Caco-2 (cell line): ENCODE measurements at regions not wholly inside any gene's neighbourhood (a gene's known extent, or its start where the extent isn't known, plus 50 kb on each side); places are given as distances from the start of the nearest gene placed in this dataset.

Source experiments
- BruUV-seq: library from RNA; stranded (reverse); fragments of 400-500 nt; replicated peaks from 2 replicates; lab custom pipeline; 2021; lab: Mats Ljungman, UMichigan
- CTCF ChIA-PET: fragments of 300-600 bp; sonication (Branson Sonifier 250); formaldehyde crosslinking; loops from one replicate; lab custom pipeline; 2022; ENCODE audit warnings: antibody characterized with exemption; lab: Charles Lee
- POLR2A ChIA-PET: fragments of 300-600 bp; sonication (Branson Sonifier 250); formaldehyde crosslinking; loops from one replicate; lab custom pipeline; 2022; ENCODE audit warnings: antibody characterized with exemption; lab: Charles Lee
- DNase-seq, 2 experiments: peaks; one replicate each; pipeline versions ENCODE4 v3.0.0 to v3.0.0-alpha.2; 2020 to 2022
- H3K27me3 ChIP-seq: replicated peaks from 2 replicates; pipeline ENCODE4 v1.6.0; 2011; ENCODE audit warnings: low read length; ENCODE audit not compliant: control insufficient read depth, insufficient read depth
- H3K36me3 ChIP-seq: 2 replicates; pipeline ENCODE4 v1.5.1; 2011; ENCODE audit warnings: low read length; ENCODE audit not compliant: control insufficient read depth, insufficient read depth
- H3K4me1 ChIP-seq: fragments of 250-450 bp; sonication (Bioruptor Pico); 2 replicates; pipeline ENCODE4 v1.5.1; 2020; ENCODE audit warnings: mild to moderate bottlenecking
- H3K4me3 ChIP-seq: 2 replicates; pipeline ENCODE4 v1.5.1; 2011; ENCODE audit warnings: low read depth, mild to moderate bottlenecking, control low read depth, low read length
- H3K9me3 ChIP-seq: fragments of 250-450 bp; sonication (Bioruptor Pico); 2 replicates; pipeline ENCODE4 v1.5.1; 2020; ENCODE audit warnings: mild to moderate bottlenecking, moderate library complexity
- H3K27ac Mint-ChIP-seq: one replicate; pipeline ENCODE4 v1.8.0; 2022; ENCODE audit warnings: mixed read lengths; ENCODE audit not compliant: unreplicated experiment
- H3K27me3 Mint-ChIP-seq: one replicate; pipeline ENCODE4 v1.8.0; 2022; ENCODE audit warnings: mixed read lengths; ENCODE audit not compliant: insufficient read depth, unreplicated experiment
- H3K36me3 Mint-ChIP-seq: one replicate; pipeline ENCODE4 v1.8.0; 2022; ENCODE audit warnings: mild to moderate bottlenecking, mixed read lengths; ENCODE audit not compliant: insufficient read depth, unreplicated experiment
- H3K4me1 Mint-ChIP-seq: one replicate; pipeline ENCODE4 v1.8.0; 2022; ENCODE audit warnings: low read depth, mixed read lengths; ENCODE audit not compliant: unreplicated experiment
- H3K4me3 Mint-ChIP-seq: one replicate; pipeline ENCODE4 v1.8.0; 2022; ENCODE audit warnings: mild to moderate bottlenecking, moderate library complexity, mixed read lengths; ENCODE audit not compliant: unreplicated experiment
- H3K9me3 Mint-ChIP-seq: one replicate; pipeline ENCODE4 v1.8.0; 2022; ENCODE audit warnings: mixed read lengths; ENCODE audit not compliant: unreplicated experiment
- intact Hi-C: fragments of 100-400 bp; cut with micrococcal nuclease; formaldehyde crosslinking; loops from one replicate; pipeline ENCODE4 v1.10.0; 2022; ENCODE audit not compliant: unreplicated experiment
- TF ChIP-seq, protein P1 (sequence below), 2 experiments: fragments of 200-600 bp in 1 of 2; IDR thresholded peaks; 1 replicate in 1 of 2; 2 replicates in 1 of 2; pipeline versions ENCODE4 v1.5.1 to v1.8.0; 2011 to 2022; ENCODE audit warnings: antibody characterized with exemption in 1 of 2, control low read depth in 1 of 2, inconsistent platforms in 1 of 2, low read depth in 1 of 2, low read length in 1 of 2, mild to moderate bottlenecking in 1 of 2, moderate library complexity in 1 of 2; ENCODE audit not compliant: insufficient read depth in 1 of 2, severe bottlenecking in 1 of 2, unreplicated experiment in 1 of 2

DNA sequence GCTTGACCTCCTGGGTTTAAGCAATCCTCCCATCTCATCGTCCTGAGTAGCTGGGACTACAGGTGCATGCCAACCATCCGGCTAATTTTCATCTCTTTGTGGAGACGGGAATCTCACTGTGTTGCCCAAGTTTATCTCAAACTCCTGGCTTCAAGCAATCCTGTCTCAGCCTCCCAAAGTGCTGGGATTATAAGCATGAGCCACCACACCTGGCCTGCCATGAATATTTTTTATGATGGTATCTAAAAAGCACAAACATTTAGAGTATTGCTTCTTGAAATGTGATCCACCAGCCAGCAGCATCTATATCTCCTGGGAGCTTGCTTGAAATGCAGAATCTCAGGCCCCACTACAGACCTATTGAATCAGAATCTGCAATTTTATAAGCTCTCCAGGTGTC is 111.2 kb upstream of the CLDN10 start:
- ChIA-PET CTCF (no interaction called here), POLR2A (no interaction called here)
- TF ChIP-seq, protein P1, sequence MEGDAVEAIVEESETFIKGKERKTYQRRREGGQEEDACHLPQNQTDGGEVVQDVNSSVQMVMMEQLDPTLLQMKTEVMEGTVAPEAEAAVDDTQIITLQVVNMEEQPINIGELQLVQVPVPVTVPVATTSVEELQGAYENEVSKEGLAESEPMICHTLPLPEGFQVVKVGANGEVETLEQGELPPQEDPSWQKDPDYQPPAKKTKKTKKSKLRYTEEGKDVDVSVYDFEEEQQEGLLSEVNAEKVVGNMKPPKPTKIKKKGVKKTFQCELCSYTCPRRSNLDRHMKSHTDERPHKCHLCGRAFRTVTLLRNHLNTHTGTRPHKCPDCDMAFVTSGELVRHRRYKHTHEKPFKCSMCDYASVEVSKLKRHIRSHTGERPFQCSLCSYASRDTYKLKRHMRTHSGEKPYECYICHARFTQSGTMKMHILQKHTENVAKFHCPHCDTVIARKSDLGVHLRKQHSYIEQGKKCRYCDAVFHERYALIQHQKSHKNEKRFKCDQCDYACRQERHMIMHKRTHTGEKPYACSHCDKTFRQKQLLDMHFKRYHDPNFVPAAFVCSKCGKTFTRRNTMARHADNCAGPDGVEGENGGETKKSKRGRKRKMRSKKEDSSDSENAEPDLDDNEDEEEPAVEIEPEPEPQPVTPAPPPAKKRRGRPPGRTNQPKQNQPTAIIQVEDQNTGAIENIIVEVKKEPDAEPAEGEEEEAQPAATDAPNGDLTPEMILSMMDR (IDR thresholded peaks at IDR 0.05; ENCODE audit: insufficient read depth in 1 of 2, low read depth in 1 of 2, low read length in 1 of 2, severe bottlenecking in 1 of 2, unreplicated experiment in 1 of 2): no peak
- Mint-ChIP-seq H3K9me3 (no peaks in the 10 kb centered on the region), H3K36me3 (no peaks in the 10 kb centered on the region), H3K27ac (no peak overlapping the region), H3K4me1 (no peaks in the 10 kb centered on the region), H3K27me3 (peaks cover 9% of the 10 kb centered on the region), H3K4me3 (no peak overlapping the region)
- H3K9me3 ChIP-seq: no peaks in the 10 kb centered on the region
- H3K4me1 ChIP-seq: no peaks in the 10 kb centered on the region
- DNase-seq: no peak
- no peaks in the 10 kb centered on the region; the same call in 1 of the 2 replicates for H3K27me3 ChIP-seq
- no peak overlapping the region for H3K4me3 ChIP-seq
- H3K36me3 ChIP-seq: no peaks in the 10 kb centered on the region
- BruUV-seq: no TSS peak
- intact Hi-C loops: no loop called here

DNA sequence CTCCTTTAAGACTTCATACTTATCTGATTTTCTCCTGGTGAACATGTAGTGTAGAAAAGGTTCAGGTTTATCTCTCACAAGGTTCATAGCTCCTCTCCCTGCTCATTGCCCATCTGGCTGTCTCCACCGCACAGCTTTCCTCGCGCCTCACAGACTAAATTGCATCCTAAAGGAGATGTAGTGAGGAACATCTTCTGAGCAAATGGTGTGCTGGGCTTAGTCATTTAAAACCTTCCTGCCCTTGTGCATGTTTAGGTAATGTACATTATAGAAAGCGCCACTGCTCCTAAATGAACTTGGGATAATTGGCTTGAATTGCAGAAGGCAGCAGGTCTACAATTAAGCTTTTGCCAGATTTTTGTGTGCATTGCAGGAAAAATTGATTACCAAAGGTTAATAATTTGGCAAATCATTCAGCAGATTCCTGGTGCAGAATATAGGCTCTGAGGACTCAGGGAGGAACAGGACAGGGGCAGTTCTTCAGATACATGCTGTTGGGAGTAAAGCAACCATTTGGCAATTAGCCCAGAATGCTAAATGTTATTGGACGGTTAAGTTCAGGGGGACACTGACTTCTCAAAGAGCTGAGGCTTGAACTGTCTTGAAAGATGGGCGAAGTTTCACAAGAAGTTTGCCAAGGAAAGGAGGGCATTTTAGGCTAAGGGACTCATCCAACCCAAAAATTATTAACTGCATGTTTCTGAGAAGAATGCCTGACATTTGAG is 108.4 kb upstream of the CLDN10 start:
- H3K36me3 Mint-ChIP-seq: no peaks in the 10 kb centered on the region
- no peak for DNase-seq
- Histone ChIP-seq H3K4me3 (no peak overlapping the region), H3K27me3 (no peaks in the 10 kb centered on the region; the same call in none of the 2 replicates), H3K9me3 (no peaks in the 10 kb centered on the region), H3K4me1 (no peaks in the 10 kb centered on the region), H3K36me3 (no peaks in the 10 kb centered on the region)
- H3K4me1 Mint-ChIP-seq: no peaks in the 10 kb centered on the region
- no peaks in the 10 kb centered on the region for H3K9me3 Mint-ChIP-seq
- H3K27ac Mint-ChIP-seq: no peak overlapping the region
- intact Hi-C loops: no loop called here
- TF ChIP-seq, protein P1 (IDR thresholded peaks at IDR 0.05; ENCODE audit: insufficient read depth in 1 of 2, low read depth in 1 of 2, low read length in 1 of 2, severe bottlenecking in 1 of 2, unreplicated experiment in 1 of 2): no peak
- no peak overlapping the region for H3K4me3 Mint-ChIP-seq
- peaks cover 17% of the 10 kb centered on the region for H3K27me3 Mint-ChIP-seq
- ChIA-PET CTCF (no interaction called here), POLR2A (no interaction called here)
- BruUV-seq: no TSS peak

DNA sequence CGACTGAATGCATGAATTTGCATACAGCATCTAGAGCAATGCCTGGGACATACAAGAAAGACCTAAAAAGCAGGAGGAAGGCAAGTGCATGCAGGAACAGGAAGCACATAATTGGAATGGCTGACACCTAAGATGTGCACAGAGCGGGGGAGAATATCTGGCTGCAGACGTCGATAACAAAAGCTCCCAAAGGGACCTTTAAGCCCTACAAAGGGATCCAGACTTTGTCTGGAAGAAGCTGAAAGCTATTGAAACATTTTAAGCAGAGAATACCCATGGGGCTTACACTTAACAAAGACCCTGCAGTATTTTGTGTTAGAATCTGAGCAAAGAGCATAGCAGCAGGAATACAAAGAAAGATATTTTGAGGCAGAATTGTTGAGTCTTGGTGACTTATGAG is 107.4 kb upstream of the CLDN10 start:
- ChIA-PET CTCF (interaction anchor here (0.5 kb wide), 1 partner anchor 86 kb away, joined by 3 read pairs; no protein-coding TSS in a partner anchor), POLR2A (no interaction called here)
- no peak overlapping the region for H3K27ac Mint-ChIP-seq
- no peaks in the 10 kb centered on the region for H3K36me3 Mint-ChIP-seq
- no peak overlapping the region for H3K4me3 Mint-ChIP-seq
- no TSS peak for BruUV-seq
- no peaks in the 10 kb centered on the region for H3K36me3 ChIP-seq
- TF ChIP-seq, protein P1 (IDR thresholded peaks at IDR 0.05; ENCODE audit: insufficient read depth in 1 of 2, low read depth in 1 of 2, low read length in 1 of 2, severe bottlenecking in 1 of 2, unreplicated experiment in 1 of 2): no peak
- intact Hi-C loops: no loop called here
- H3K4me1 ChIP-seq: no peaks in the 10 kb centered on the region
- H3K9me3 Mint-ChIP-seq: no peaks in the 10 kb centered on the region
- H3K9me3 ChIP-seq: no peaks in the 10 kb centered on the region
- H3K4me3 ChIP-seq: no peak overlapping the region
- peaks cover 17% of the 10 kb centered on the region for H3K27me3 Mint-ChIP-seq
- no peak for DNase-seq
- no peaks in the 10 kb centered on the region; the same call in none of the 2 replicates for H3K27me3 ChIP-seq
- peaks cover under 1% of the 10 kb centered on the region for H3K4me1 Mint-ChIP-seq
